ENCODE measurements at regions not wholly inside any gene's neighbourhood (a gene's known extent, or its start where the extent isn't known, plus 50 kb on each side); places are given as distances from the start of the nearest gene placed in this dataset.

GRCh38 chr14:55814064-55814463 lies 234.1 kb downstream of the KTN1 start:
- H3K4me3 Mint-ChIP-seq = no peak overlapping the region
- Histone ChIP-seq H3K36me3 (ENCODE audit: control insufficient read depth, insufficient read depth, low read length) (no peaks in the 10 kb centered on the region), H3K4me3 (ENCODE audit: low read length) (no peak overlapping the region), H3K27ac (ENCODE audit: low read depth, low read length) (no peak overlapping the region), H3K27me3 (ENCODE audit: control insufficient read depth, insufficient read depth, low read length, poor library complexity, severe bottlenecking) (no peaks in the 10 kb centered on the region), H3K9me3 (ENCODE audit: control insufficient read depth, low read length) (no peaks in the 10 kb centered on the region), H3K9ac (ENCODE audit: extremely low read depth, low read length, poor library complexity, severe bottlenecking) (no peak overlapping the region), H3K4me1 (ENCODE audit: control insufficient read depth, insufficient read depth, low read length) (no peaks in the 10 kb centered on the region)
- DNase-seq = no peak
- TF ChIP-seq, protein P1, sequence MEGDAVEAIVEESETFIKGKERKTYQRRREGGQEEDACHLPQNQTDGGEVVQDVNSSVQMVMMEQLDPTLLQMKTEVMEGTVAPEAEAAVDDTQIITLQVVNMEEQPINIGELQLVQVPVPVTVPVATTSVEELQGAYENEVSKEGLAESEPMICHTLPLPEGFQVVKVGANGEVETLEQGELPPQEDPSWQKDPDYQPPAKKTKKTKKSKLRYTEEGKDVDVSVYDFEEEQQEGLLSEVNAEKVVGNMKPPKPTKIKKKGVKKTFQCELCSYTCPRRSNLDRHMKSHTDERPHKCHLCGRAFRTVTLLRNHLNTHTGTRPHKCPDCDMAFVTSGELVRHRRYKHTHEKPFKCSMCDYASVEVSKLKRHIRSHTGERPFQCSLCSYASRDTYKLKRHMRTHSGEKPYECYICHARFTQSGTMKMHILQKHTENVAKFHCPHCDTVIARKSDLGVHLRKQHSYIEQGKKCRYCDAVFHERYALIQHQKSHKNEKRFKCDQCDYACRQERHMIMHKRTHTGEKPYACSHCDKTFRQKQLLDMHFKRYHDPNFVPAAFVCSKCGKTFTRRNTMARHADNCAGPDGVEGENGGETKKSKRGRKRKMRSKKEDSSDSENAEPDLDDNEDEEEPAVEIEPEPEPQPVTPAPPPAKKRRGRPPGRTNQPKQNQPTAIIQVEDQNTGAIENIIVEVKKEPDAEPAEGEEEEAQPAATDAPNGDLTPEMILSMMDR (conservative IDR thresholded peaks at IDR 0.05) = no peak
- peaks cover 17% of the 10 kb centered on the region for H3K9me3 Mint-ChIP-seq
- 88% methylated on average over 1 of the region's 1 CpG; no CpG with 5 or more reads in 1 of the 2 experiments for WGBS, 2 experiments (ENCODE audit: insufficient coverage in 1 of 2, insufficient read length in 1 of 2)
- no peak overlapping the region for H3K27ac Mint-ChIP-seq
- no peaks in the 10 kb centered on the region for H3K36me3 Mint-ChIP-seq (ENCODE audit: low read depth)
- H3K4me1 Mint-ChIP-seq = no peaks in the 10 kb centered on the region
- H3K27me3 Mint-ChIP-seq (ENCODE audit: insufficient read depth) = peaks cover 9% of the 10 kb centered on the region

DNA sequence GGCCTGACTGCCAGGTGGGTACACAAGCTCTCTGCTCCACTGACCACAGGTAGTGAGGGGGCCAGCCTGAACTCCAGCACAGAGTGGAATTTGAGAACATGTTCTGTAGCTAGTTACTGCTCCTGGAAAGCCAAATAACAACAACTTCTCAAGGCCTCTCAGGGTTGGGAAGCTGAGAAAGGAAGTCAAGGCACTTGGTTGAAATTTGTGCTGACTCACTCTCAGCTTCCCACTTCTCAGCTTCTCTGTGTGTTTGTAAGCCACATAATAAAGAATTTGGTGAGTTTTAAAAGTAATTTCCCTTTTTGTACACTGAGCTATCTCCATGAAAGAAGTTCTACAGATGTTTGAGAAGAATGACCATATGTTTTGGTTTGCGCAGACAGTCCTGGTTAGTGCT lies 234.9 kb downstream of the KTN1 start:
- no peak overlapping the region for H3K4me3 ChIP-seq (ENCODE audit: low read length)
- H3K4me1 Mint-ChIP-seq = no peaks in the 10 kb centered on the region
- no peaks in the 10 kb centered on the region for H3K9me3 ChIP-seq (ENCODE audit: control insufficient read depth, low read length)
- no peak overlapping the region for H3K27ac ChIP-seq (ENCODE audit: low read depth, low read length)
- no peaks in the 10 kb centered on the region for H3K36me3 ChIP-seq (ENCODE audit: control insufficient read depth, insufficient read depth, low read length)
- no peak overlapping the region for H3K27ac Mint-ChIP-seq
- H3K27me3 ChIP-seq (ENCODE audit: control insufficient read depth, insufficient read depth, low read length, poor library complexity, severe bottlenecking) = no peaks in the 10 kb centered on the region
- no peaks in the 10 kb centered on the region for H3K36me3 Mint-ChIP-seq (ENCODE audit: low read depth)
- WGBS, 2 experiments (ENCODE audit: insufficient coverage in 1 of 2, insufficient read length in 1 of 2) = 100% methylated on average over 1 of the region's 1 CpG
- DNase-seq = no peak
- H3K9ac ChIP-seq (ENCODE audit: extremely low read depth, low read length, poor library complexity, severe bottlenecking) = no peak overlapping the region
- H3K27me3 Mint-ChIP-seq (ENCODE audit: insufficient read depth) = peaks cover 9% of the 10 kb centered on the region
- no peaks in the 10 kb centered on the region for H3K4me1 ChIP-seq (ENCODE audit: control insufficient read depth, insufficient read depth, low read length)
- H3K9me3 Mint-ChIP-seq = peaks cover 21% of the 10 kb centered on the region
- no peak overlapping the region for H3K4me3 Mint-ChIP-seq
- TF ChIP-seq, protein P1 (conservative IDR thresholded peaks at IDR 0.05) = no peak

DNA sequence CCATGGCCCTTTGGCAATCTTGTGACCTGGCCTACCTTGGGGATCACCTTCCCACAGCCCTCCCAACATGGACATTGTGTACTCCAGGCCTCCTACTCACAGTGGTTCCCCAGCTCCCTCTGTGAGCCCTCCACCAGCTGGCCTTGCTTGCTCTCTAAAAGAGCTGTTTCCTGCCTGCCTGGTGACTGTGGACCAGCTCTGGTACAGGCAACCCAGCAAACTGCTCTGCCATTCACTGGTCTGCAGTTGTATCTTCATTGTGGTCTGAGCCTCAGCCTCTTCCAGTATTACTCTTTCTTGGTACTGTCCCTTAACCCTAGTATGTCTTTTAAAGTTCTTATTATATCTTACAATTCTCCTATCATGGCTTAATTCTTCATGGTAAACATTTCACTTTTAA lies 236.2 kb downstream of the KTN1 start:
- Histone ChIP-seq H3K27ac (ENCODE audit: low read depth, low read length) (no peak overlapping the region), H3K9ac (ENCODE audit: extremely low read depth, low read length, poor library complexity, severe bottlenecking) (no peak overlapping the region), H3K27me3 (ENCODE audit: control insufficient read depth, insufficient read depth, low read length, poor library complexity, severe bottlenecking) (no peaks in the 10 kb centered on the region), H3K9me3 (ENCODE audit: control insufficient read depth, low read length) (peaks cover 11% of the 10 kb centered on the region), H3K36me3 (ENCODE audit: control insufficient read depth, insufficient read depth, low read length) (no peaks in the 10 kb centered on the region), H3K4me1 (ENCODE audit: control insufficient read depth, insufficient read depth, low read length) (no peaks in the 10 kb centered on the region), H3K4me3 (ENCODE audit: low read length) (no peak overlapping the region)
- Mint-ChIP-seq H3K4me1 (no peaks in the 10 kb centered on the region), H3K27ac (no peak overlapping the region), H3K27me3 (ENCODE audit: insufficient read depth) (peaks cover 4% of the 10 kb centered on the region), H3K9me3 (peaks cover 18% of the 10 kb centered on the region), H3K36me3 (ENCODE audit: low read depth) (no peaks in the 10 kb centered on the region), H3K4me3 (no peak overlapping the region)
- TF ChIP-seq, protein P1 (conservative IDR thresholded peaks at IDR 0.05) = no peak
- DNase-seq = no peak
